Neural progenitor cell (in vitro differentiated cells): ENCODE measurements at regions not wholly inside any gene's neighbourhood (a gene's known extent, or its start where the extent isn't known, plus 50 kb on each side); places are given as distances from the start of the nearest gene placed in this dataset.

Experiments used
- DNase-seq: peaks from one replicate; pipeline ENCODE4 v3.0.0-alpha.2; 2016; ENCODE audit warnings: low spot score
- H2AFZ ChIP-seq: fragments of 200-600 bp; sonication (generic); replicated peaks from 2 replicates; pipeline ENCODE4 v1.6.1; 2016; ENCODE audit warnings: antibody characterized with exemption
- H3F3A ChIP-seq: fragments of 200-600 bp; sonication (generic); 2 replicates; pipeline ENCODE4 v1.6.1; 2016; ENCODE audit warnings: antibody characterized with exemption, low read depth
- H3K27ac ChIP-seq: fragments of 200-600 bp; sonication (generic); 2 replicates; pipeline ENCODE4 v1.5.1; 2016; ENCODE audit warnings: mild to moderate bottlenecking
- H3K27me3 ChIP-seq: fragments of 200-600 bp; sonication (generic); 2 replicates; pipeline ENCODE4 v1.6.1; 2016; ENCODE audit warnings: mild to moderate bottlenecking, moderate library complexity
- H3K36me3 ChIP-seq: fragments of 200-600 bp; sonication (generic); 2 replicates; pipeline ENCODE4 v1.5.1; 2016
- H3K4me1 ChIP-seq: fragments of 200-600 bp; sonication (generic); 2 replicates; pipeline ENCODE4 v1.6.1; 2016; ENCODE audit warnings: mixed run types
- H3K4me2 ChIP-seq: fragments of 200-600 bp; sonication (generic); 2 replicates; pipeline ENCODE4 v1.6.1; 2016
- H3K4me3 ChIP-seq: fragments of 200-600 bp; sonication (generic); 2 replicates; pipeline ENCODE4 v1.5.1; 2016
- H3K79me2 ChIP-seq: fragments of 200-600 bp; sonication (generic); 2 replicates; pipeline ENCODE4 v1.6.1; 2016; ENCODE audit warnings: low read depth
- H3K9ac ChIP-seq: fragments of 200-600 bp; sonication (generic); 2 replicates; pipeline ENCODE4 v1.6.1; 2016
- H3K9me3 ChIP-seq: fragments of 200-600 bp; sonication (generic); 2 replicates; pipeline ENCODE4 v1.5.1; 2016; ENCODE audit warnings: low read depth
- H4K20me1 ChIP-seq: fragments of 200-600 bp; sonication (generic); 2 replicates; pipeline ENCODE4 v1.6.1; 2016; ENCODE audit warnings: low read depth
- H3K27ac Mint-ChIP-seq: 3 replicates; pipeline ENCODE4 v1.8.0; 2021; ENCODE audit warnings: mixed read lengths
- H3K27me3 Mint-ChIP-seq: 2 replicates; pipeline ENCODE4 v1.8.0; 2022; ENCODE audit warnings: low read depth, mild to moderate bottlenecking, inconsistent platforms, moderate library complexity, mixed read lengths; ENCODE audit not compliant: insufficient read depth
- H3K36me3 Mint-ChIP-seq: 3 replicates; pipeline ENCODE4 v1.8.0; 2021; ENCODE audit warnings: mixed read lengths
- H3K4me1 Mint-ChIP-seq: 3 replicates; pipeline ENCODE4 v1.8.0; 2021; ENCODE audit warnings: mixed read lengths
- H3K4me3 Mint-ChIP-seq: 3 replicates; pipeline ENCODE4 v1.8.0; 2021; ENCODE audit warnings: mild to moderate bottlenecking, moderate library complexity, mixed read lengths
- H3K9me3 Mint-ChIP-seq: 3 replicates; pipeline ENCODE4 v1.8.0; 2020; ENCODE audit warnings: mixed read lengths
- CTCF ChIP-seq: fragments of 200-600 bp; sonication (generic); IDR thresholded peaks from 2 replicates; pipeline ENCODE4 v1.5.1; 2017; ENCODE audit warnings: antibody characterized with exemption, mild to moderate bottlenecking
- EZH2 ChIP-seq: fragments of 200-600 bp; sonication (generic); IDR thresholded peaks from 2 replicates; pipeline ENCODE4 v1.6.1; 2017; ENCODE audit warnings: antibody characterized with exemption, mild to moderate bottlenecking, moderate library complexity
- EZH2phosphoT487 ChIP-seq: fragments of 200-600 bp; sonication (generic); IDR thresholded peaks from 2 replicates; pipeline ENCODE4 v1.6.1; 2017; ENCODE audit warnings: antibody characterized with exemption

DNA sequence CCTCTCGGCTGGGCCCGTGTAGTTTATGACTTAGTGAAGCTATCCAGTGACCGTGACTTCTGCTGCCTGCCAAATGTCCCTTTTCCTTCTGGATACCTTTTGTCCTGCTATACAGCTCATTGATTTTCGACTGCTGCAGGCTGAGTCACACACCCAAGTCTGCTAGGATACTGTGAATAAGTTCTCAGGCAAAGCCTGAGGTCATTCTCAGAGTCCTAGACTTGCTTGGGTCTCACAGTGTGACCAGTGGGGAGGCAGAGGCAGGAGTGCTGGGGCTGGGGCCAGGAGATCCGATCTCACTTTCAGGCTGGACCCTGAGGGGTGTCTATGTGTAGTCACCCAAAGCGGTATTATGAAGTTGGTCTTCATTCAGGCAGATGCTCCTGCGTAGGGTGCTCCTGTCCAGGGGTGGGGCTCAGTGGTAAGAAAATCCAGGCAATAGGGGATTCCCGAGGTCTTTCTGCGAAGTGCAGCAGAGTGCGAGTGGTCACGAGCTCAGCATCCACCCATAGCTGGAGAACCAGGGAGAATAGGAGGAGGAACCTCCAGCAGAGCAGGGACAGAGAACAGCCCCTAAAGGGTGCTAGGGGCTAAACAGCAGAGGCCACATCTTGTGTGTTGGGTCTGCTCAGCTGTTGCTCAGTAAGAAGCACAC, 268.6 kb upstream of the NCKAP5 start:
- Histone ChIP-seq H3K9me3 (no peaks in the 10 kb centered on the region), H3K79me2 (no peaks in the 10 kb centered on the region), H3F3A (no peaks in the 10 kb centered on the region), H3K4me3 (no peak overlapping the region), H3K9ac (no peak overlapping the region), H3K27me3 (no peaks in the 10 kb centered on the region), H3K27ac (no peak overlapping the region), H4K20me1 (no peaks in the 10 kb centered on the region), H2AFZ (no peak overlapping the region), H3K4me2 (no peak overlapping the region), H3K36me3 (no peaks in the 10 kb centered on the region), H3K4me1 (peaks cover 4% of the 10 kb centered on the region)
- Mint-ChIP-seq H3K27ac (peak overlapping the region; percentile 95), H3K36me3 (no peaks in the 10 kb centered on the region), H3K9me3 (peaks cover 8% of the 10 kb centered on the region), H3K4me1 (no peaks in the 10 kb centered on the region), H3K4me3 (no peak overlapping the region), H3K27me3 (peaks cover 2% of the 10 kb centered on the region)
- no peak for TF ChIP-seq EZH2
- no peak for TF ChIP-seq EZH2phosphoT487
- no peak for TF ChIP-seq CTCF
- no peak for DNase-seq

- Mint-ChIP-seq H3K4me1 (peaks cover 6% of the 10 kb centered on the region), H3K27ac (peak overlapping the region; percentile 27), H3K36me3 (no peaks in the 10 kb centered on the region), H3K27me3 (peaks cover 2% of the 10 kb centered on the region), H3K9me3 (peaks cover 7% of the 10 kb centered on the region), H3K4me3 (no peak overlapping the region)
- Histone ChIP-seq H3K4me1 (peaks cover 4% of the 10 kb centered on the region), H3K36me3 (no peaks in the 10 kb centered on the region), H3K9me3 (no peaks in the 10 kb centered on the region), H3K4me2 (no peak overlapping the region), H3K27ac (no peak overlapping the region), H3K27me3 (no peaks in the 10 kb centered on the region), H4K20me1 (no peaks in the 10 kb centered on the region), H3K79me2 (no peaks in the 10 kb centered on the region), H3F3A (no peaks in the 10 kb centered on the region), H3K9ac (no peak overlapping the region), H2AFZ (peak overlapping the region; percentile 9), H3K4me3 (no peak overlapping the region)
- DNase-seq, result no peak
- no peak for TF ChIP-seq EZH2phosphoT487
- no peak for TF ChIP-seq CTCF
- no peak for TF ChIP-seq EZH2
Measured at GRCh38 chr2:133837441-133838094, 269.3 kb upstream of the NCKAP5 start.

- Histone ChIP-seq H2AFZ (no peak overlapping the region), H3K4me3 (no peak overlapping the region), H3K36me3 (no peaks in the 10 kb centered on the region), H3K4me2 (no peak overlapping the region), H3K79me2 (no peaks in the 10 kb centered on the region), H3K9ac (no peak overlapping the region), H4K20me1 (no peaks in the 10 kb centered on the region), H3F3A (no peaks in the 10 kb centered on the region), H3K27ac (no peak overlapping the region), H3K4me1 (peaks cover 4% of the 10 kb centered on the region), H3K9me3 (no peaks in the 10 kb centered on the region), H3K27me3 (no peaks in the 10 kb centered on the region)
- H3K9me3 Mint-ChIP-seq, result peaks cover 7% of the 10 kb centered on the region
- no peak for DNase-seq
- H3K27me3 Mint-ChIP-seq, result peaks cover 2% of the 10 kb centered on the region
- no peaks in the 10 kb centered on the region for H3K36me3 Mint-ChIP-seq
- TF ChIP-seq CTCF (no peak), EZH2phosphoT487 (no peak), EZH2 (no peak)
- peaks cover 10% of the 10 kb centered on the region for H3K4me1 Mint-ChIP-seq
- H3K27ac Mint-ChIP-seq, result peak overlapping the region; percentile 7
- H3K4me3 Mint-ChIP-seq, result no peak overlapping the region
Measured at GRCh38 chr2:133838642-133839365, 270.5 kb upstream of the NCKAP5 start.
